Right cardiac atrium (tissue), 5 donors: ENCODE measurements at regions not wholly inside any gene's neighbourhood (a gene's known extent, or its start where the extent isn't known, plus 50 kb on each side); places are given as distances from the start of the nearest gene placed in this dataset.
"Not testable (repeated sequence)": the region's sequence is repeated elsewhere in the genome, so short reads cannot be mapped to it uniquely, and the experiment has no call there.

Source experiments
- ATAC-seq, 2 donors: fragments of 200-7000 bp; cut with Tn5 transposase; one replicate each; pipeline versions ENCODE4 v1.8.0 to v1.9.1; 2020; ENCODE audit warnings: moderate library complexity in 2 of 2, mild to moderate bottlenecking in 1 of 2
- DNase-seq, 3 donors: peaks; one replicate each; pipeline ENCODE4 v3.0.0-alpha.2; 2020
- H3K27ac ChIP-seq: one replicate; pipeline ENCODE4 v1.5.1; 2013; ENCODE audit warnings: mild to moderate bottlenecking, low read length, control low read depth, moderate library complexity
- H3K27me3 ChIP-seq: one replicate; pipeline ENCODE4 v1.6.1; 2013; ENCODE audit not compliant: control insufficient read depth, insufficient read depth
- H3K4me1 ChIP-seq: one replicate; pipeline ENCODE4 v1.6.1; 2013; ENCODE audit warnings: low read length; ENCODE audit not compliant: control insufficient read depth, insufficient read depth
- H3K4me3 ChIP-seq: one replicate; pipeline ENCODE4 v1.5.1; 2013; ENCODE audit warnings: low read length, control low read depth
- H3K9me3 ChIP-seq: one replicate; pipeline ENCODE4 v1.6.1; 2013; ENCODE audit warnings: low read length; ENCODE audit not compliant: control insufficient read depth
- WGBS: extraction: QIAGEN DNeasy Blood & Tissue Kit; methylation state at CpG from one replicate; pipeline ENCODE4 v1.1.7; 2013; 5-methylcytosine and 5-hydroxymethylcytosine counted together
- intact Hi-C, 4 donors: fragments of 100-400 bp; cut with DNase I; formaldehyde crosslinking; loops; one replicate each; pipeline versions ENCODE4 v1.11.0 to v1.14.0; 2022 to 2023
- donor health status: healthy with polysubstance abuse.
- donor health status: DM: no; HTN: yes; CAD: no.
- donor health status: DM: no; HTN: no; CAD: no.
- donor health status: DM: no; HTN: yes; CAD: no; lungs with severe emphysema.
- donor health status: DM: yes; HTN: yes; CAD: no.

GRCh38 chr5:101284736-101285375 is 381.8 kb upstream of the ST8SIA4 start:
- DNase-seq: no peak
- intact Hi-C loops: no loop called here
- WGBS: 82% methylated on average over 1 of the region's 1 CpG

GRCh38 chr5:101283938-101284337 is 380.9 kb upstream of the ST8SIA4 start:
- 90% methylated on average over 3 of the region's 3 CpGs for WGBS
- DNase-seq, H3K9me3 ChIP-seq, H3K4me1 ChIP-seq, H3K27me3 ChIP-seq, H3K27ac ChIP-seq, intact Hi-C loops, H3K4me3 ChIP-seq, ATAC-seq: not testable (repeated sequence)

More at GRCh38 chr5:101284736-101285375, 381.8 kb upstream of the ST8SIA4 start:
- ATAC-seq: no peak
- no peaks in the 10 kb centered on the region for H3K4me1 ChIP-seq
- no peak overlapping the region for H3K27ac ChIP-seq
- no peaks in the 10 kb centered on the region for H3K27me3 ChIP-seq
- no peak overlapping the region for H3K4me3 ChIP-seq
- H3K9me3 ChIP-seq: no peaks in the 10 kb centered on the region

GRCh38 chr5:101278917-101279316 is 375.8 kb upstream of the ST8SIA4 start:
- no peaks in the 10 kb centered on the region for H3K9me3 ChIP-seq
- no peaks in the 10 kb centered on the region for H3K27me3 ChIP-seq
- no peak overlapping the region for H3K4me3 ChIP-seq
- DNase-seq: no peak
- 89% methylated on average over 2 of the region's 2 CpGs for WGBS
- H3K27ac ChIP-seq: no peak overlapping the region
- no peak for ATAC-seq
- H3K4me1 ChIP-seq: no peaks in the 10 kb centered on the region
- intact Hi-C loops: no loop called here

GRCh38 chr5:101278011-101278687 is 375.1 kb upstream of the ST8SIA4 start:
- H3K4me1 ChIP-seq: no peaks in the 10 kb centered on the region
- H3K27me3 ChIP-seq: no peaks in the 10 kb centered on the region
- no peaks in the 10 kb centered on the region for H3K9me3 ChIP-seq
- no peak overlapping the region for H3K27ac ChIP-seq
- ATAC-seq: no peak
- WGBS: 75% methylated on average over 5 of the region's 5 CpGs
- no peak overlapping the region for H3K4me3 ChIP-seq
- DNase-seq: no peak
- intact Hi-C loops: no loop called here

DNA sequence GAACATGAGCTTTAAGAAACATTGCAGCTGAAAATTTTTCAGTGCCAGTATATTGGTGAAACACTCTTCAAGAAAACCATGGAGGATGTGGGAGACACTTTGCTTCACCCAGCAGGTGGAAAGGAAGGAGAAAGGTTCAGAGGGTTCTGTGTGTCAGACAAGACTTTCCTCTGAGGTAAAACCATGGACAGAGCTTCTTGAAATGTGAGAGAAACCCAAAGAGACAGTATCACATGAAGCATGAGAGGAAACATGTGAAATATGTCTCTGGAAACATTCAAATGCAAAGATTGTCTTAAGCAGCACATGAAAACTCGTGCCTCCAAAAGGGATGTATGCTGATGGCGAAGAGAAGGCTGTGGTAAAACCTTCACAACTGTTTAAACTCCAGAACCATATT is 368.9 kb upstream of the ST8SIA4 start:
- no peaks in the 10 kb centered on the region for H3K9me3 ChIP-seq
- no peaks in the 10 kb centered on the region for H3K27me3 ChIP-seq
- intact Hi-C loops: no loop called here
- H3K4me1 ChIP-seq: no peaks in the 10 kb centered on the region
- WGBS: 65% methylated on average over 2 of the region's 2 CpGs
- ATAC-seq: no peak
- H3K27ac ChIP-seq: no peak overlapping the region
- H3K4me3 ChIP-seq: no peak overlapping the region
- no peak for DNase-seq

DNA sequence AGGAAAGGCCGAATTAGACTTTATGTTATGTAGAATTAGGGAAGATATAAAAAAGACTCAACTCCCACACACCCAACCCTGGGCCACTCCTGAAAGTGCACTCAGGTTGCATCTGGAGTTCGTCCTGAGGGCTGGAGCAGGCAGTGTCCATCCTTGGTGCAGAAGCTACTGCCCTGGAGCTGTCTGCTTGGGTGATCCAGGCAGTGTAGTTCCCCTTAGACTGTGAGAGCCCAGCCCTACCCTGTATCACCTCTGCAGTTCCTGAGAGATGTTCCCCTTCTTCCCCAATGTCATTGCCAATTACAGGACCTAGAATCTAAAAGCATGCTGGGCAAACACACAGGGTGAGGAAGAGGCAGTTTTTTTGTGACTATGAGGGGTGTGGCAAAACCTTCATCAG is 368.3 kb upstream of the ST8SIA4 start:
- Histone ChIP-seq H3K9me3 (no peaks in the 10 kb centered on the region), H3K27ac (no peak overlapping the region), H3K27me3 (no peaks in the 10 kb centered on the region), H3K4me1 (no peaks in the 10 kb centered on the region), H3K4me3 (no peak overlapping the region)
- 66% methylated on average over 2 of the region's 2 CpGs for WGBS
- DNase-seq (no peak), ATAC-seq (no peak)
- intact Hi-C loops: no loop called here

DNA sequence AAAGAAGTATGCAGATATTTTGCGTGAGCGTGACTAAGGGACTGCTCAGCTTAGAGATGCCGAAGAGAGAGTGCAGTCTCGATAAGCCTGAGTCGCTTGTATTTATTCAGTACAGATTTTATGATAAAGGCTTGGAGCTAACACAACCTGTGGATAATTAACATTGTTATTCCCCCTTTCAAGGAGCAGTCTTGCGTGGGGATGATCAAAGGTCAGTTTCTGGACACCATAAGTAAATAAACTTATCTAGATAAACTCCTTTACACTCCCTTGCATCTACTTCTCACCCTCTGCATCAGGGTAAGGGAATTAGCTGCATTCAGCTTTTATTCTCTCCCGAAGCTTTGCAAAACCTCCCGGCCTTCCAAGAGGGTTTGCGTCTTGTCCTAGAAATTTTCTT is 357.8 kb upstream of the ST8SIA4 start:
- Histone ChIP-seq H3K4me1 (no peaks in the 10 kb centered on the region), H3K27ac (no peak overlapping the region), H3K4me3 (no peak overlapping the region), H3K27me3 (no peaks in the 10 kb centered on the region), H3K9me3 (no peaks in the 10 kb centered on the region)
- WGBS: 87% methylated on average over 9 of the region's 9 CpGs
- intact Hi-C loops: no loop called here
- DNase-seq (no peak), ATAC-seq (no peak)

DNA sequence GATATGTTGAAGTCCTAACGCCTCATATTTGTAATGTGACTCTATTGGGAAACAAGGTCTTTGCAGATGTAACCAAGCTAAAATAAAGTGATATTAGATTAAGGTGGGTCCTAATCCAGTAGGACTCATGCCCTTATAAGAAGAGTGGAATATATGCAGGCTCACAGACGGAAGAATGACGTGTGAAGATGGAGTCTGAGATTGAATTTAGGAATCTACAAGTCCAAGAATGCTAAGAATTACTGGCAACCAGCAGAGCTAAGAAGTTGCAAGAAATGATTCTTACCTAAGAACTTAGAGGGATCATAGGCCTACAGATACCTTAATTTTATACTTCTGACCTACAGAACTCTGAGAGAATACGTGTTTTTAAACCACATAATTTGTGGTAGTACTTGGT is 350.0 kb upstream of the ST8SIA4 start:
- Histone ChIP-seq H3K27me3 (no peaks in the 10 kb centered on the region), H3K4me1 (no peaks in the 10 kb centered on the region), H3K27ac (no peak overlapping the region), H3K9me3 (no peaks in the 10 kb centered on the region), H3K4me3 (no peak overlapping the region)
- 81% methylated on average over 4 of the region's 4 CpGs for WGBS
- intact Hi-C loops: no loop called here
- DNase-seq (no peak), ATAC-seq (no peak)

DNA sequence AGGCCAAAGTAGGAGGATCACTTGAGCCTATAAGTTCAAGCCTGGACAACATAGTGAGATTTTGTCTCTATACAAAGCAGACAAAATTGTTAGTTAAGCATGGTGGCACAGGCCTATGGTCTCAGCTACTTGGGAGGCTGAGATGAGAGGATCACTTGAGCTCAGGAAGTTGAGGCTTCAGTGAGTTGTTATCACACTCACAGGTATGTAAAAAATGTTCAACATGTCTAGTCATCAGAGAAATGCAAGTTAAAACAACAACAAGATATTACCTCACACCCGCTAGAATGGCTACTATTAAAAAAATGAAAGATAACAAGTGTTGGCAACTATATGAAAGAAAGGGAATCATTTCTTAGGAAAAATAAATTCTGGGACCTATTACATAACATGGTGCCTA is 341.5 kb upstream of the ST8SIA4 start:
- no peaks in the 10 kb centered on the region for H3K9me3 ChIP-seq
- ATAC-seq (no peak), DNase-seq (no peak)
- no peak overlapping the region for H3K4me3 ChIP-seq
- no peak overlapping the region for H3K27ac ChIP-seq
- WGBS: 85% methylated on average over 1 of the region's 1 CpG
- intact Hi-C loops: no loop called here
- no peaks in the 10 kb centered on the region for H3K4me1 ChIP-seq
- H3K27me3 ChIP-seq: no peaks in the 10 kb centered on the region

- no peak overlapping the region for H3K4me3 ChIP-seq
- no peak overlapping the region for H3K27ac ChIP-seq
- intact Hi-C loops: no loop called here
- H3K9me3 ChIP-seq: no peaks in the 10 kb centered on the region
- DNase-seq: no peak
- WGBS: 76% methylated on average over 10 of the region's 10 CpGs
- ATAC-seq: no peak
- H3K4me1 ChIP-seq: no peaks in the 10 kb centered on the region
- H3K27me3 ChIP-seq: no peaks in the 10 kb centered on the region
These were observed 309.9 kb upstream of the ST8SIA4 start for GRCh38 chr5:101212942-101213514.

DNA sequence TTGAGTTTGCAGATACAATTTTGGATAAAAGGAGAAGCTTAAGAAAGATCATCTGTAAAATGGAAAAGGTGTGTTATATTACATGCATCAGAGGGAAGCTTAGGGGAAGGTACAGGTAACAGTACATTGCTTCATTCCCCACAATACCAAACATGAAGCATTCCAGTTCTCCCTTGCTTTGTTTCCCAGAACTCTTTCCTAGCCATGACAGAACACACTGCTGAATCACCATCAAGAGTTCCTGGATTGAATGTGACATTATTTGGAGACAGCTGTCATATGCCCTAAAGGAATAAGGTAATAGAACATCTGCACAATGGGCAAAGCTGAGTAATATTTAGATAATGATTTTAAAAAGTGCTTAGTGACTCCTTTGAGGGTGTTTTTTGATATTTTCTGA is 303.5 kb upstream of the ST8SIA4 start:
- no peak for DNase-seq
- Histone ChIP-seq H3K27me3 (no peaks in the 10 kb centered on the region), H3K27ac (no peak overlapping the region), H3K9me3 (no peaks in the 10 kb centered on the region), H3K4me1 (no peaks in the 10 kb centered on the region), H3K4me3 (no peak overlapping the region)
- no peak for ATAC-seq
- intact Hi-C loops: no loop called here
